IMR-90 (cell line): ENCODE measurements at regions not wholly inside any gene's neighbourhood (a gene's known extent, or its start where the extent isn't known, plus 50 kb on each side); places are given as distances from the start of the nearest gene placed in this dataset.

ENCODE experiments used
- ATAC-seq: fragments of 200-7000 bp; cut with Tn5 transposase; 2 replicates; pipeline ENCODE4 v1.9.1; 2020; ENCODE audit warnings: low read depth, mild to moderate bottlenecking, moderate library complexity
- BruUV-seq: library from RNA; stranded (reverse); fragments of 400-500 nt; replicated peaks from 2 replicates; lab custom pipeline; 2021; lab: Mats Ljungman, UMichigan
- CTCF ChIA-PET: fragments of 300-600 bp; formaldehyde crosslinking; extraction: SDS; loops from one replicate; lab custom pipeline; 2021; ENCODE audit warnings: antibody characterized with exemption; lab: Yijun Ruan, JAX
- POLR2A ChIA-PET: fragments of 300-600 bp; sonication (Branson Sonifier 250); formaldehyde crosslinking; loops from one replicate; lab custom pipeline; 2022; ENCODE audit warnings: antibody characterized with exemption; ENCODE audit not compliant: unreplicated experiment; lab: Charles Lee
- DNase-seq: peaks from one replicate; pipeline ENCODE4 v3.0.0; 2013
- H2AFZ ChIP-seq: replicated peaks from 2 replicates; pipeline ENCODE3; 2013; ENCODE audit warnings: low read length, mild to moderate bottlenecking; ENCODE audit not compliant: poor library complexity
- H2AK5ac ChIP-seq: 2 replicates; pipeline ENCODE4 v1.6.1; 2013; ENCODE audit warnings: low read depth, low read length, inconsistent platforms
- H2AK9ac ChIP-seq: replicated peaks from 2 replicates; pipeline ENCODE3; 2013; ENCODE audit warnings: mild to moderate bottlenecking, low read depth, low read length, moderate library complexity; ENCODE audit not compliant: poor library complexity
- H2BK120ac ChIP-seq: 2 replicates; pipeline ENCODE4 v1.6.1; 2013; ENCODE audit warnings: low read depth, low read length, inconsistent platforms
- H2BK15ac ChIP-seq: 3 replicates; pipeline ENCODE4 v1.6.1; 2013; ENCODE audit warnings: low read depth, low read length, inconsistent platforms
- H2BK20ac ChIP-seq: 2 replicates; pipeline ENCODE4 v1.6.1; 2013; ENCODE audit warnings: low read depth, mild to moderate bottlenecking, inconsistent platforms, low read length, moderate library complexity
- H2BK5ac ChIP-seq: 2 replicates; pipeline ENCODE4 v1.6.1; 2013; ENCODE audit warnings: mild to moderate bottlenecking, low read depth, low read length, inconsistent platforms; ENCODE audit not compliant: poor library complexity, severe bottlenecking
- H3K14ac ChIP-seq: replicated peaks from 2 replicates; pipeline ENCODE4 v1.6.1; 2013; ENCODE audit warnings: low read depth, low read length, inconsistent platforms
- H3K18ac ChIP-seq: 2 replicates; pipeline ENCODE4 v1.6.1; 2013; ENCODE audit warnings: low read depth, low read length, control low read depth
- H3K23ac ChIP-seq: 2 replicates; pipeline ENCODE4 v1.6.1; 2013; ENCODE audit warnings: low read depth, low read length, inconsistent platforms
- H3K27ac ChIP-seq: 2 replicates; pipeline ENCODE4 v1.5.1; 2013; ENCODE audit warnings: mild to moderate bottlenecking, control low read depth, low read length; ENCODE audit not compliant: insufficient read depth
- H3K27me3 ChIP-seq: 2 replicates; pipeline ENCODE4 v1.6.1; 2013; ENCODE audit warnings: low read length; ENCODE audit not compliant: control insufficient read depth, insufficient read depth
- H3K36me3 ChIP-seq: 2 replicates; pipeline ENCODE4 v1.6.1; 2013; ENCODE audit warnings: low read length, mixed read lengths; ENCODE audit not compliant: control insufficient read depth, insufficient read depth
- H3K4ac ChIP-seq: 2 replicates; pipeline ENCODE4 v1.6.1; 2013; ENCODE audit warnings: low read depth, low read length, inconsistent platforms
- H3K4me1 ChIP-seq: 2 replicates; pipeline ENCODE4 v1.6.1; 2013; ENCODE audit warnings: low read length, mixed read lengths; ENCODE audit not compliant: control insufficient read depth, insufficient read depth
- H3K4me2 ChIP-seq: 2 replicates; pipeline ENCODE4 v1.6.1; 2013; ENCODE audit warnings: low read depth, mild to moderate bottlenecking, control low read depth, low read length, moderate library complexity
- H3K4me3 ChIP-seq: 2 replicates; pipeline ENCODE4 v1.5.1; 2013; ENCODE audit warnings: low read depth, mild to moderate bottlenecking, control low read depth, low read length, moderate library complexity; ENCODE audit not compliant: insufficient read depth
- H3K56ac ChIP-seq: 2 replicates; pipeline ENCODE4 v1.6.1; 2013; ENCODE audit warnings: low read length, inconsistent platforms; ENCODE audit not compliant: insufficient read depth; ENCODE audit errors: extremely low read depth
- H3K79me1 ChIP-seq, 2 experiments: 2 replicates each; pipeline ENCODE4 v1.6.1; 2013; ENCODE audit warnings: low read length in 2 of 2, inconsistent platforms in 1 of 2, low read depth in 1 of 2
- H3K9ac ChIP-seq: 2 replicates; pipeline ENCODE4 v1.6.1; 2013; ENCODE audit warnings: low read depth, low read length, control low read depth
- H3K9me1 ChIP-seq: 2 replicates; pipeline ENCODE4 v1.6.1; 2013; ENCODE audit warnings: low read length, inconsistent platforms; ENCODE audit not compliant: insufficient read depth
- H3K9me3 ChIP-seq: 2 replicates; pipeline ENCODE4 v1.6.1; 2013; ENCODE audit warnings: low read length; ENCODE audit not compliant: control insufficient read depth, insufficient read depth
- H4K20me1 ChIP-seq: 2 replicates; pipeline ENCODE4 v1.6.1; 2013; ENCODE audit warnings: low read length, inconsistent platforms; ENCODE audit not compliant: insufficient read depth
- H4K5ac ChIP-seq: 2 replicates; pipeline ENCODE4 v1.6.1; 2013; ENCODE audit warnings: mild to moderate bottlenecking, low read depth, low read length, control low read depth
- H4K8ac ChIP-seq, 2 experiments: 2 replicates each; pipeline ENCODE4 v1.6.1; 2013; ENCODE audit warnings: low read depth in 2 of 2, low read length in 2 of 2, control low read depth in 1 of 2, inconsistent platforms in 1 of 2
- H4K91ac ChIP-seq: 2 replicates; pipeline ENCODE4 v1.6.1; 2013; ENCODE audit warnings: low read depth, low read length, inconsistent platforms; ENCODE audit not compliant: insufficient read depth
- CEBPB ChIP-seq: IDR thresholded peaks from 2 replicates; pipeline ENCODE4 v1.6.1; 2012; ENCODE audit warnings: low read depth, low read length, improper control_type of control experiment
- MAFK ChIP-seq: IDR thresholded peaks from 2 replicates; pipeline ENCODE4 v1.6.1; 2012; ENCODE audit warnings: low read depth, low read length, improper control_type of control experiment
- MAZ ChIP-seq: IDR thresholded peaks from 2 replicates; pipeline ENCODE4 v1.6.1; 2012; ENCODE audit warnings: low read depth, mild to moderate bottlenecking, low read length, improper control_type of control experiment, moderate library complexity, borderline replicate concordance
- NFE2L2 ChIP-seq: fragments of 150-350 bp; IDR thresholded peaks from 2 replicates; pipeline ENCODE4 v1.6.1; 2016; ENCODE audit warnings: low read depth, mild to moderate bottlenecking, low read length
- RAD21 ChIP-seq: IDR thresholded peaks from 2 replicates; pipeline ENCODE4 v1.6.1; 2012; ENCODE audit warnings: low read length, improper control_type of control experiment
- RCOR1 ChIP-seq: IDR thresholded peaks from 2 replicates; pipeline ENCODE4 v1.6.1; 2012; ENCODE audit warnings: mild to moderate bottlenecking, low read length, improper control_type of control experiment; ENCODE audit not compliant: insufficient replicate concordance
- WGBS, 2 experiments: methylation state at CpG; one replicate each; pipeline versions ENCODE4 v1.1.5 to v1.1.7; 2013; ENCODE audit warnings: missing lambda C conversion rate in 2 of 2; ENCODE audit not compliant: insufficient read length in 1 of 2; ENCODE audit errors: extremely low coverage in 2 of 2; 5-methylcytosine and 5-hydroxymethylcytosine counted together
- dilution Hi-C: fragments of 300-500 bp; cut with HindIII; formaldehyde crosslinking; loops from one replicate; pipeline ENCODE4 v1.14.3; 2018; ENCODE audit warnings: low sequenced_read_pairs; ENCODE audit not compliant: unreplicated experiment
- in situ Hi-C: fragments of 300-500 bp; cut with MboI; formaldehyde crosslinking; loops from 3 replicates; pipeline ENCODE4 v1.14.3; 2019; ENCODE audit warnings: low sequenced_read_pairs, inconsistent platforms, mixed read lengths
- intact Hi-C: fragments of 100-400 bp; cut with micrococcal nuclease; formaldehyde crosslinking; loops from 2 replicates; pipeline ENCODE4 v1.10.0; 2022
- TF ChIP-seq, protein P1 (sequence below): fragments of 150-350 bp; IDR thresholded peaks from 2 replicates; pipeline ENCODE4 v1.6.1; 2017; ENCODE audit warnings: mild to moderate bottlenecking, antibody characterized with exemption, low read length, low read depth

DNA sequence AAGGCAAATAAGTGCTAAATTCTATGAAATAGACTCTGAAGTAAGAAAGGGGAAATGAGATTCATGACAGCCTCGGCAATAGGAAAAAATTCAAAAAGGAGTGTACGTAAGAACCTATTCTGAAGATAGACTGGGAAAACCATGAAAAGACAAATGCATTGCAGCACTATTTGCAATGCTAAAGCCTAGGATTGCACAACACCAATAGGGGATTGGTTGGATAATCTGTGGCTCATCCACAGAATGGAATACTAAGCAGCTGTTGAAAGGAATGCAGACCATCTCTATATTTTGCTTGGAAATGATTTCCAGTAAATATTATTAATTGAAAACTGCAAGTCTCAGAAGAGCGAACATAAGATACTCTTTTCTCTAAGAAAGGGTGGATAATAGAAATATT is 91.7 kb upstream of the CLMP start:
- 60% methylated on average over 1 of the region's 3 CpGs; no CpG with 5 or more reads in 1 of the 2 experiments for WGBS, 2 experiments

More for the DNA sequence above, 91.7 kb upstream of the CLMP start:
- Histone ChIP-seq H4K5ac (no peak overlapping the region), H3K27me3 (peaks cover 49% of the 10 kb centered on the region), H3K4me3 (no peak overlapping the region), H4K91ac (no peak overlapping the region), H3K4ac (no peak overlapping the region), H3K56ac (no peak overlapping the region), H2AK9ac (no peak overlapping the region), H2AK5ac (no peak overlapping the region), H3K79me1 (no peaks in the 10 kb centered on the region), H2BK15ac (no peak overlapping the region), H3K4me1 (no peaks in the 10 kb centered on the region), H3K27ac (no peak overlapping the region), H3K14ac (no peak overlapping the region), H3K9me1 (no peaks in the 10 kb centered on the region), H3K4me2 (no peak overlapping the region), H2BK5ac (no peak overlapping the region), H4K20me1 (no peaks in the 10 kb centered on the region), H3K23ac (no peak overlapping the region), H3K36me3 (no peaks in the 10 kb centered on the region), H3K18ac (no peak overlapping the region), H2AFZ (no peak overlapping the region), H2BK20ac (no peak overlapping the region), H3K9ac (no peak overlapping the region), H3K9me3 (peaks cover 6% of the 10 kb centered on the region), H2BK120ac (no peak overlapping the region), H4K8ac (no peak overlapping the region)
- ATAC-seq: peak; percentile 56; the same call in 1 of the 2 replicates
- dilution Hi-C loops: no loop called here
- in situ Hi-C loops: no loop called here
- no TSS peak for BruUV-seq
- TF ChIP-seq RCOR1: no peak
- TF ChIP-seq NFE2L2: no peak
- no peak for TF ChIP-seq MAFK
- no peak for TF ChIP-seq RAD21
- TF ChIP-seq, protein P1, sequence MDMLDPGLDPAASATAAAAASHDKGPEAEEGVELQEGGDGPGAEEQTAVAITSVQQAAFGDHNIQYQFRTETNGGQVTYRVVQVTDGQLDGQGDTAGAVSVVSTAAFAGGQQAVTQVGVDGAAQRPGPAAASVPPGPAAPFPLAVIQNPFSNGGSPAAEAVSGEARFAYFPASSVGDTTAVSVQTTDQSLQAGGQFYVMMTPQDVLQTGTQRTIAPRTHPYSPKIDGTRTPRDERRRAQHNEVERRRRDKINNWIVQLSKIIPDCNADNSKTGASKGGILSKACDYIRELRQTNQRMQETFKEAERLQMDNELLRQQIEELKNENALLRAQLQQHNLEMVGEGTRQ: no peak
- no peak for TF ChIP-seq MAZ
- peak; percentile 91 for TF ChIP-seq CEBPB
- intact Hi-C loops: no loop called here
- POLR2A ChIA-PET: no interaction called here
- CTCF ChIA-PET: no interaction called here
- DNase-seq: peak; percentile 16
